Mesenteric fat pad (tissue), 1 donor: ENCODE measurements at regions not wholly inside any gene's neighbourhood (a gene's known extent, or its start where the extent isn't known, plus 50 kb on each side); places are given as distances from the start of the nearest gene placed in this dataset.
"Not testable (repeated sequence)": the region's sequence is repeated elsewhere in the genome, so short reads cannot be mapped to it uniquely, and the experiment has no call there.

Source experiments
- DNase-seq: peaks from one replicate; pipeline ENCODE4 v3.0.0-alpha.2; 2020; ENCODE audit warnings: low spot score
- donor health status: DM: yes; HTN: yes; CAD: no.

DNA sequence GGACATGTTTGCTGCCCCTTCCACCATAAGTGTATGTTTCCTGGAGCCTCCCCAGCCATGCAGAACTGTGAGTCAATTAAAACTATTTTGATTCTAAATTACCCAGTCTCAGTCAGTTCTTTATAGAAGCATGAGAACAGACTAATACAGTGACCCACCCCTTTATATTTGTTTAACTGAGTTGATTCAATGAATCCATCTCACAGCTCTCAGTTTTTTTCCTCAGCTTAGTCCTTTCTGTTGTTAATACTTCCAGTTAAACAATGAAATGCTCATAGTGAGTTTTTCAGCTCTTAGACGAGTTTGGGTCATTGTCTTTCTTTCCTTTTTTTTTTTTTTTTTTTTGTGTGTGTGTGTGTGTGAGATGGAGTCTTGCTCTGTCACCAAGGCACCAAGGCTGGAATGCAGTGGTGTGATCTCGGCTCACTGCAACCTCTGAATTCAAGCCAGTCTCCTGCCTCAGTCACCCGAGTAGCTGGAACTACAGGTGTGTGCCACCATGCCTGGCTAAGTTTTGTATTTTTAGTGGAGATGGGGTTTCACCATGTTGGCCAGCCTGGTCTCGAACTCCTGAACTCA lies 627.4 kb downstream of the SPATA31A7 start:
- not testable (repeated sequence) for DNase-seq

DNA sequence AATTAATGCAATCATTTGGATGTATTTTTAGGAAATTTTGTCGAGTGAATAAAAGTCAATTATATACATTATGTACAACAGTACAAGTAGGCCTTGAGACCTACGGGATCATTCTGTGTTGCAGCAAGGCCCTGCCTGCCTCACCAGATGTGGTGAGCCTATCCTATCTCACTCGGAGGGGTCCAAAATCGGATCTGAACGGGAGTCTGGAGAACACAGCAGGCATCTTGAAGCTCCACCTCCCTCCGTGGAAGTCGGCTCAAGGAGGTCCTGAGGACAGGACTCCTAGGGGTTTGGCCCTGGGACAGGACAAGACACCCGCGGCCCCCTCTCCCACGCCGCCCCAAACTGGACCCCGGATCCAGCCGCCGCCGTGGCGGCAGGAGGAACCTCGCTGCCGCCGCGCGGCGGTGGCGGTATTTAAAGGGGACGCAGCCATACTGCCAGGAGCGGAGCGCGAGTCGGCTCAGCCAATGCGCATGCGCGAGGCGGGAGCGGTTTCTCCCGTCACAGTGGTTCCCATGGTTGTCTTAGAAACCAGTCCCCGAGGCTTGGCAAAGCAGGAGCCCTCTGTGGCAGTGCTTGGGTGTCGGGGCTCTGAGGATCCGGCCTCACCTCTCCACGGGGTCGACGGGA lies 663.9 kb downstream of the SPATA31A7 start:
- peak; percentile 97 for DNase-seq

DNA sequence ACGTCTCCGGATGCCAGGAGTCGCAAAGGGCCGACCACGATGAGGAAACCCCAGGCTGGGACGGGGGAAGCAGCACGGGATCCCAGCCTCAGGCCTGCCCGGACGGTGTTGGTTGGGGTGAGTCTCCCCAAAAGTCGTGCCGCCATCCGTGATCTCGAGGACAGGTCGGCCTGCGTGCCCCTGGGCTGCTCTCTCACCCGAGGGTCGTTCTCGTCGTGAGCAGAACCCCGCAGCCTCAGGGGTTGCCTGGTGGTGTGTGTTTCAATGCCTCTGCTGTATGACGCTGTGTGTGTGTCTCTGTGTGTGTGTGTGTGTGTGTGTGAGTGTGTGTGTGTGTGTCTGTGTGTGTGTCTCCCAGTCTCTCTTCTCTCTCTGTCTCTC lies 664.4 kb downstream of the SPATA31A7 start:
- peak; percentile 9 for DNase-seq

DNA sequence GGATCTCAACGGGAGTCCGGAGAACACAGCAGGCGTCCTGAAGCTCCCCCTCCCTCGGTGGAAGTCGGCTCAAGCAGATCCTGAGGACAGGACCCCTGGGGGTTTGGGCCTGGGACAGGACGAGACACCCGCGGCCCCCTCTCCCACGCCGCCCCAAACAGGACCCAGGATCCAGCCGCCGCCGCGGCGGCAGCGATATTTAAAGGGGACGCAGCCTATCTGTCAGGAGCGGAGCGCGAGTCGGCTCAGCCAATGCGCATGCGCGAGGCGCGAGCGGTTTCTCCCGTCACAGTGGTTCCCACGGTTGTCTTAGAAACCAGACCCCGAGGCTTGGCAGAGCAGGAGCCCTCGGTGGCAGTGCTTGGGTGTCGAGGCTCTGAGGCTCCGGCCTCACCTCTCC lies 666.4 kb downstream of the SPATA31A7 start:
- not testable (repeated sequence) for DNase-seq

DNA sequence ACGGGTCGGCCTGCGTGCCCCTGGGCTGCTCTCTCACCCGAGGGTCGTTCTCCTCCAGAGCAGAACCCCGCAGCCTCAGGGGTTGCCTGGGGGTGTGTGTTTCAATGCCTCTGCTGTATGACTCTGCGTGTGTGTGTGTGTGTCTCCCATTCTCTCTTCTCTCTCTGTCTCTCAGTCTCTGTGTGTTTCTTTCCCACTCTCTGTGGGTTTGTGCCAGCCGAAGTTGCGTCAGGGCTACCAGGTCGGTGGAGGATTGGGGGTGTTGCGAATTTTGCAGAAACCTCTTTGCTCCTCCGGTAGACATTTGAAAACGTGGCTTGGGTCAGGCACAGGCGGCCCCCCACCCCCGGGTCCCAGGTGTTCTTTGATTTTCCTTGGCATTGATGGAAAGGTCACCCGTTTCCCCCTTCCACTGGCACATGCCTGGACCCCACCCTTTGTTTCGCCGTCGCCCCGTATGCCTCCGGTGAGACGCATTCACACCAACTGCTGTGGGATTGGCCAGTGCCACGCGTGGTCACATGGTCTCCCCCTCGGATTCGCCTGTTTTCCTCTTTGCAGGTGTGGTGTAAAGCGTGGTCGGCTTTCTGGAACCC lies 667.1 kb downstream of the SPATA31A7 start:
- DNase-seq = peak; percentile 88

DNA sequence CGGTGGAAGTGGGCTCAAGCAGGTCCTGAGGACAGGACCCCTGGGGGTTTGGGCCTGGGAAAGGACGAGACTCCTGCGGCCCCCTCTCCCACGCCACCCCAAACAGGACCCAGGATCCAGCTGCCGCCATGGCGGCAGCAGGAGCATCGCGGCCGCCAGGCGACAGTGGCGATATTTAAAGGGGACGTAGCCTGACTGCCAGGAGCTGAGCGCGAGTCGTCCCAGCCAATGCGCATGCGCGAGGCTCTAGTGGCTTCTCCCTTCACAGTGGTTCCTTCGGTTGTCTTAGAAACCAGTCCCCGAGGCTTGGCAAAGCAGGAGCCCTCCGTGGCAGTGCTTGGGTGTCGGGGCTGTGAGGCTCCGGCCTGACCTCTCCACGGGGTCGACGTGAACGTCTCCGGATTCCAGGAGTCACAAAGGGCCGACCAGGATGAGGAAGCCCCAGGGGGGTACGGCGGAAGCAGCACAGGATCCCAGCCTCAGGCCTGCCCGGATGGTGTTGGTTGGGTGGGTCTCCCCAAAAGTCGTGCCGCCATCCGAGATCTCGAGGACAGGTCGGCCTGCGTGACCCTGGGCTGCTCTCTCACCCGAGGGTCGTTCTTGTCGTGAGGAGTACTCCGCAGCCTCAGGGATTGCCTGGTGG lies 668.0 kb downstream of the SPATA31A7 start:
- not testable (repeated sequence) for DNase-seq

GRCh38 chr9:61862431-61862971 lies 672.7 kb downstream of the SPATA31A7 start:
- peak; percentile 90 for DNase-seq

GRCh38 chr9:61864463-61864862 lies 674.6 kb downstream of the SPATA31A7 start:
- peak; percentile 8 for DNase-seq

GRCh38 chr9:61868965-61869364 lies 679.1 kb downstream of the SPATA31A7 start:
- not testable (repeated sequence) for DNase-seq

- peak; percentile 0 for DNase-seq
Measured at GRCh38 chr9:61872329-61872728, 682.5 kb downstream of the SPATA31A7 start.
